ENCODE measurements at regions not wholly inside any gene's neighbourhood (a gene's known extent, or its start where the extent isn't known, plus 50 kb on each side); places are given as distances from the start of the nearest gene placed in this dataset.

DNA sequence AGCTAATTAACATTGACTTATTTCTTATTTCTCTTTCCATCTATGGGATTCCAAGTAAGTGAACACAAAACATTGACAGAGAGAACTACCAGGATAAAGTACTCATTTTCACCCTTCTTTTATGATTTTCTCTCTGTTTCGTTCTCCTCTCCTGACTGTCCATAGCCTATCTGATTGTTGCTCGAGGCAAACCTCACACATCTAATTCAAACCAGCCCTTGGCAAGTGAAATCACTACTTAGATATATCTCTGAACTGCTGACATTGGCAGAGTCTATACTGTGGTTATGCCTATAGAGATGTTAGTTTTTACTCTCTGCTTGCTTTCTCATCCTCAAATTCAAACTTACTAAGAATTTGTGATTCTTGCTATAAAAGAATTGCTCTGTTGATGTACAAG, 248.8 kb downstream of the ISL1 start:
- dilution Hi-C loops (cut with HindIII; ENCODE audit: low sequenced_read_pairs, unreplicated experiment), result no loop called here
- Histone ChIP-seq H3K9me3 (ENCODE audit: control insufficient read depth, insufficient read depth, low read length) (no peaks in the 10 kb centered on the region), H3K56ac (ENCODE audit: extremely low read depth, insufficient read depth, low read length) (no peak overlapping the region), H4K20me1 (ENCODE audit: insufficient read depth, low read length) (no peaks in the 10 kb centered on the region), H2AFZ (replicated peaks; ENCODE audit: low read length, poor library complexity) (no peak overlapping the region), H3K27me3 (ENCODE audit: control insufficient read depth, insufficient read depth, low read length) (no peaks in the 10 kb centered on the region), H3K4me1 (ENCODE audit: control insufficient read depth, insufficient read depth, low read length) (no peaks in the 10 kb centered on the region), H3K18ac (ENCODE audit: low read depth, low read length) (no peak overlapping the region), H3K79me1 (ENCODE audit: low read depth in 1 of 2, low read length in 2 of 2) (no peaks in the 10 kb centered on the region), H2AK5ac (ENCODE audit: low read depth, low read length) (no peak overlapping the region), H4K8ac (ENCODE audit: low read depth in 2 of 2, low read length in 2 of 2) (no peak overlapping the region), H3K4me2 (ENCODE audit: low read depth, low read length) (no peak overlapping the region), H2BK120ac (ENCODE audit: low read depth, low read length) (no peak overlapping the region), H4K91ac (ENCODE audit: insufficient read depth, low read depth, low read length) (no peak overlapping the region), H3K9ac (ENCODE audit: low read depth, low read length) (no peak overlapping the region), H2BK20ac (ENCODE audit: low read depth, low read length) (no peak overlapping the region), H4K5ac (ENCODE audit: low read depth, low read length) (no peak overlapping the region), H2AK9ac (replicated peaks; ENCODE audit: low read depth, low read length, poor library complexity) (no peak overlapping the region), H3K14ac (replicated peaks; ENCODE audit: low read depth, low read length) (no peak overlapping the region), H3K23ac (ENCODE audit: low read depth, low read length) (no peak overlapping the region), H3K36me3 (ENCODE audit: control insufficient read depth, insufficient read depth, low read length) (no peaks in the 10 kb centered on the region), H3K27ac (ENCODE audit: insufficient read depth, low read length) (no peak overlapping the region), H2BK15ac (ENCODE audit: low read depth, low read length) (no peak overlapping the region), H3K4ac (ENCODE audit: low read depth, low read length) (no peak overlapping the region), H2BK5ac (ENCODE audit: low read depth, low read length, poor library complexity, severe bottlenecking) (no peak overlapping the region), H3K4me3 (ENCODE audit: insufficient read depth, low read depth, low read length) (no peak overlapping the region), H3K9me1 (ENCODE audit: insufficient read depth, low read length) (no peaks in the 10 kb centered on the region)
- intact Hi-C loops (cut with micrococcal nuclease), result no loop called here
- CTCF ChIA-PET, result no interaction called here
- no peak for DNase-seq
- TF ChIP-seq RFX5 (IDR thresholded peaks at IDR 0.05; ENCODE audit: low read depth, low read length) (no peak), FOS (IDR thresholded peaks at IDR 0.05; ENCODE audit: low read depth, low read length) (no peak), CHD1 (IDR thresholded peaks at IDR 0.05; ENCODE audit: low read depth, low read length) (no peak), MAZ (IDR thresholded peaks at IDR 0.05; ENCODE audit: borderline replicate concordance, low read depth, low read length) (no peak), SMC3 (IDR thresholded peaks at IDR 0.05; ENCODE audit: low read depth, low read length) (no peak), POLR2A (IDR thresholded peaks at IDR 0.05; ENCODE audit: low read depth, low read length) (no peak), RCOR1 (IDR thresholded peaks at IDR 0.05; ENCODE audit: insufficient replicate concordance, low read length) (no peak), CEBPB (IDR thresholded peaks at IDR 0.05; ENCODE audit: low read depth, low read length) (no peak), BHLHE40 (IDR thresholded peaks at IDR 0.05; ENCODE audit: low read depth, low read length) (no peak), MAFK (IDR thresholded peaks at IDR 0.05; ENCODE audit: low read depth, low read length) (no peak), MXI1 (IDR thresholded peaks at IDR 0.05; ENCODE audit: borderline replicate concordance, low read depth, low read length) (no peak), NFE2L2 (IDR thresholded peaks at IDR 0.05; ENCODE audit: low read depth, low read length) (no peak), RAD21 (IDR thresholded peaks at IDR 0.05; ENCODE audit: low read length) (no peak)
- TF ChIP-seq, protein P1, sequence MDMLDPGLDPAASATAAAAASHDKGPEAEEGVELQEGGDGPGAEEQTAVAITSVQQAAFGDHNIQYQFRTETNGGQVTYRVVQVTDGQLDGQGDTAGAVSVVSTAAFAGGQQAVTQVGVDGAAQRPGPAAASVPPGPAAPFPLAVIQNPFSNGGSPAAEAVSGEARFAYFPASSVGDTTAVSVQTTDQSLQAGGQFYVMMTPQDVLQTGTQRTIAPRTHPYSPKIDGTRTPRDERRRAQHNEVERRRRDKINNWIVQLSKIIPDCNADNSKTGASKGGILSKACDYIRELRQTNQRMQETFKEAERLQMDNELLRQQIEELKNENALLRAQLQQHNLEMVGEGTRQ (IDR thresholded peaks at IDR 0.05; ENCODE audit: low read depth, low read length), result no peak
- TF ChIP-seq, protein P2, sequence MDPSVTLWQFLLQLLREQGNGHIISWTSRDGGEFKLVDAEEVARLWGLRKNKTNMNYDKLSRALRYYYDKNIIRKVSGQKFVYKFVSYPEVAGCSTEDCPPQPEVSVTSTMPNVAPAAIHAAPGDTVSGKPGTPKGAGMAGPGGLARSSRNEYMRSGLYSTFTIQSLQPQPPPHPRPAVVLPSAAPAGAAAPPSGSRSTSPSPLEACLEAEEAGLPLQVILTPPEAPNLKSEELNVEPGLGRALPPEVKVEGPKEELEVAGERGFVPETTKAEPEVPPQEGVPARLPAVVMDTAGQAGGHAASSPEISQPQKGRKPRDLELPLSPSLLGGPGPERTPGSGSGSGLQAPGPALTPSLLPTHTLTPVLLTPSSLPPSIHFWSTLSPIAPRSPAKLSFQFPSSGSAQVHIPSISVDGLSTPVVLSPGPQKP (IDR thresholded peaks at IDR 0.05; ENCODE audit: borderline replicate concordance, low read depth, low read length), result no peak
- TF ChIP-seq, protein P3, sequence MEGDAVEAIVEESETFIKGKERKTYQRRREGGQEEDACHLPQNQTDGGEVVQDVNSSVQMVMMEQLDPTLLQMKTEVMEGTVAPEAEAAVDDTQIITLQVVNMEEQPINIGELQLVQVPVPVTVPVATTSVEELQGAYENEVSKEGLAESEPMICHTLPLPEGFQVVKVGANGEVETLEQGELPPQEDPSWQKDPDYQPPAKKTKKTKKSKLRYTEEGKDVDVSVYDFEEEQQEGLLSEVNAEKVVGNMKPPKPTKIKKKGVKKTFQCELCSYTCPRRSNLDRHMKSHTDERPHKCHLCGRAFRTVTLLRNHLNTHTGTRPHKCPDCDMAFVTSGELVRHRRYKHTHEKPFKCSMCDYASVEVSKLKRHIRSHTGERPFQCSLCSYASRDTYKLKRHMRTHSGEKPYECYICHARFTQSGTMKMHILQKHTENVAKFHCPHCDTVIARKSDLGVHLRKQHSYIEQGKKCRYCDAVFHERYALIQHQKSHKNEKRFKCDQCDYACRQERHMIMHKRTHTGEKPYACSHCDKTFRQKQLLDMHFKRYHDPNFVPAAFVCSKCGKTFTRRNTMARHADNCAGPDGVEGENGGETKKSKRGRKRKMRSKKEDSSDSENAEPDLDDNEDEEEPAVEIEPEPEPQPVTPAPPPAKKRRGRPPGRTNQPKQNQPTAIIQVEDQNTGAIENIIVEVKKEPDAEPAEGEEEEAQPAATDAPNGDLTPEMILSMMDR (conservative IDR thresholded peaks at IDR 0.05; ENCODE audit: low read depth, low read length), result no peak
- POLR2A ChIA-PET (ENCODE audit: unreplicated experiment), result no interaction called here
- BruUV-seq (replicated peaks), result no TSS peak
- in situ Hi-C loops (cut with MboI; ENCODE audit: low sequenced_read_pairs), result no loop called here
- ATAC-seq (ENCODE audit: low read depth), result no peak
- WGBS, 2 experiments (ENCODE audit: extremely low coverage in 2 of 2, insufficient read length in 1 of 2), result no CpG with 5 or more reads among the region's 2 CpGs
